Embryonic facial prominence (tissue), 1 donor: ENCODE measurements at regions not wholly inside any gene's neighbourhood (a gene's known extent, or its start where the extent isn't known, plus 50 kb on each side); places are given as distances from the start of the nearest gene placed in this dataset.

ENCODE experiments used
- DNase-seq: peaks from one replicate; pipeline ENCODE4 v3.0.0-alpha.2; 2016; ENCODE audit errors: extremely low spot score

- no peak for DNase-seq
These were observed 136.4 kb upstream of the KCNG1 start for GRCh38 chr20:51159303-51159702.

GRCh38 chr20:51158226-51158625 lies 135.3 kb upstream of the KCNG1 start:
- DNase-seq, result no peak

GRCh38 chr20:51156041-51156982 lies 133.4 kb upstream of the KCNG1 start:
- DNase-seq, result no peak

- no peak for DNase-seq
These were observed 132.1 kb upstream of the KCNG1 start for GRCh38 chr20:51154708-51155690.

GRCh38 chr20:51153867-51154707 lies 131.2 kb upstream of the KCNG1 start:
- DNase-seq, result no peak

- no peak for DNase-seq
These were observed 126.0 kb upstream of the KCNG1 start for GRCh38 chr20:51148941-51149340.

GRCh38 chr20:51144476-51144875 lies 121.6 kb upstream of the KCNG1 start:
- no peak for DNase-seq

- no peak for DNase-seq
These were observed 120.7 kb upstream of the KCNG1 start for GRCh38 chr20:51143652-51144051.

GRCh38 chr20:51142448-51142847 lies 119.5 kb upstream of the KCNG1 start:
- DNase-seq, result no peak

- DNase-seq, result no peak
These were observed 117.8 kb upstream of the KCNG1 start for GRCh38 chr20:51140671-51141070.

- DNase-seq, result no peak
These were observed 117.0 kb upstream of the KCNG1 start for GRCh38 chr20:51139891-51140290.

GRCh38 chr20:51138576-51138975 lies 115.7 kb upstream of the KCNG1 start:
- DNase-seq, result no peak

GRCh38 chr20:51137461-51137860 lies 114.6 kb upstream of the KCNG1 start:
- DNase-seq, result no peak

GRCh38 chr20:51135926-51136715 lies 113.2 kb upstream of the KCNG1 start:
- no peak for DNase-seq

- DNase-seq, result no peak
These were observed 111.5 kb upstream of the KCNG1 start for GRCh38 chr20:51134405-51134804.

- DNase-seq, result no peak
These were observed 109.4 kb upstream of the KCNG1 start for GRCh38 chr20:51132279-51132678.

- DNase-seq, result no peak
These were observed 108.9 kb upstream of the KCNG1 start for GRCh38 chr20:51131811-51132210.

- no peak for DNase-seq
These were observed 106.4 kb upstream of the KCNG1 start for GRCh38 chr20:51129147-51129776.

GRCh38 chr20:51128198-51128597 lies 105.3 kb upstream of the KCNG1 start:
- DNase-seq, result no peak

GRCh38 chr20:51127713-51128112 lies 104.8 kb upstream of the KCNG1 start:
- DNase-seq, result no peak
